BJ (cell line): ENCODE measurements at regions not wholly inside any gene's neighbourhood (a gene's known extent, or its start where the extent isn't known, plus 50 kb on each side); places are given as distances from the start of the nearest gene placed in this dataset. TPM values are rescaled to one million over a fixed set of nuclear protein-coding genes. Genes with fewer than 3 reads are reported as not detected.

Source experiments
- CTCF ChIA-PET: fragments of 350-600 bp; formaldehyde crosslinking; extraction: SDS; loops from one replicate; lab custom pipeline; 2021; ENCODE audit warnings: antibody characterized with exemption, inconsistent platforms; lab: Yijun Ruan, JAX
- POLR2A ChIA-PET: fragments of 300-600 bp; sonication (Branson Sonifier 250); formaldehyde crosslinking; extraction: SDS; loops from one replicate; lab custom pipeline; 2021; ENCODE audit warnings: antibody characterized with exemption; lab: Charles Lee
- DNase-seq: peaks from one replicate; pipeline ENCODE4 v3.0.0-alpha.2; 2011; ENCODE audit warnings: low read depth
- H3K27me3 ChIP-seq: 2 replicates; pipeline ENCODE4 v1.6.0; 2011; ENCODE audit warnings: low read length; ENCODE audit not compliant: control insufficient read depth, insufficient read depth
- H3K36me3 ChIP-seq: 2 replicates; pipeline ENCODE4 v1.5.1; 2011; ENCODE audit warnings: low read length; ENCODE audit not compliant: control insufficient read depth, insufficient read depth
- H3K4me3 ChIP-seq: 2 replicates; pipeline ENCODE4 v1.5.1; 2011; ENCODE audit warnings: low read depth, mild to moderate bottlenecking, control low read depth, low read length
- small RNA-seq: library from RNA; depleted of rRNA; stranded (forward); fragments of <200 nt; gene quantifications from one replicate; pipeline ENCODE3, GENCODE V24; 2012; ENCODE audit warnings: low replicate concordance, low read depth; ENCODE audit not compliant: insufficient read length
- TF ChIP-seq, protein P1 (sequence below): IDR thresholded peaks from 2 replicates; pipeline ENCODE4 v1.5.1; 2011; ENCODE audit warnings: low read depth, mild to moderate bottlenecking, control low read depth, inconsistent platforms, low read length, moderate library complexity; ENCODE audit not compliant: insufficient read depth

DNA sequence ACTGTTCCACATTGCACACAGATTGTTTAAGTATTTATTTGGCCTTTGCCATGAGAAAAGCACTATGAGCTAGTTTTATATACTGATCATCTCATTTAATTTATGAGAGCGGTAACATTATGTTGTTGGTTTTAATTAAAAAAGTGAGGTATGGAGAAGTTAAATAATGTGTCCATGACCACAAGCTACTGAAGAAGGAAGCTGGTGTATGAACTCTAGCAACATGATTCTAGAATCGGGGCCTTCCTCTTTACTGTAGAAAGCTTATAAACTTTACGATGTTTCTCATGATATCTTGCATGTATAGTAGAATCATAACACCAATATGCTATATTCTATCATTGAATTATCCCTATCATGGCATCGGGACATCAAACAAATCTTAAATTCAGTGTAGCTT lies 52.9 kb upstream of the CDH18 start:
- Histone ChIP-seq H3K4me3 (no peak overlapping the region), H3K27me3 (no peaks in the 10 kb centered on the region), H3K36me3 (no peaks in the 10 kb centered on the region)
- POLR2A ChIA-PET: no interaction called here
- TF ChIP-seq, protein P1, sequence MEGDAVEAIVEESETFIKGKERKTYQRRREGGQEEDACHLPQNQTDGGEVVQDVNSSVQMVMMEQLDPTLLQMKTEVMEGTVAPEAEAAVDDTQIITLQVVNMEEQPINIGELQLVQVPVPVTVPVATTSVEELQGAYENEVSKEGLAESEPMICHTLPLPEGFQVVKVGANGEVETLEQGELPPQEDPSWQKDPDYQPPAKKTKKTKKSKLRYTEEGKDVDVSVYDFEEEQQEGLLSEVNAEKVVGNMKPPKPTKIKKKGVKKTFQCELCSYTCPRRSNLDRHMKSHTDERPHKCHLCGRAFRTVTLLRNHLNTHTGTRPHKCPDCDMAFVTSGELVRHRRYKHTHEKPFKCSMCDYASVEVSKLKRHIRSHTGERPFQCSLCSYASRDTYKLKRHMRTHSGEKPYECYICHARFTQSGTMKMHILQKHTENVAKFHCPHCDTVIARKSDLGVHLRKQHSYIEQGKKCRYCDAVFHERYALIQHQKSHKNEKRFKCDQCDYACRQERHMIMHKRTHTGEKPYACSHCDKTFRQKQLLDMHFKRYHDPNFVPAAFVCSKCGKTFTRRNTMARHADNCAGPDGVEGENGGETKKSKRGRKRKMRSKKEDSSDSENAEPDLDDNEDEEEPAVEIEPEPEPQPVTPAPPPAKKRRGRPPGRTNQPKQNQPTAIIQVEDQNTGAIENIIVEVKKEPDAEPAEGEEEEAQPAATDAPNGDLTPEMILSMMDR: no peak
- CTCF ChIA-PET: no interaction called here
- no peak for DNase-seq

Small RNA genes lying in the stretch of these regions (small RNA-seq; reads per million reads assigned to genes)
- gene AC093303.1: not detected
